Smooth muscle cell (in vitro differentiated cells): ENCODE measurements at regions not wholly inside any gene's neighbourhood (a gene's known extent, or its start where the extent isn't known, plus 50 kb on each side); places are given as distances from the start of the nearest gene placed in this dataset.
"Not testable (repeated sequence)": the region's sequence is repeated elsewhere in the genome, so short reads cannot be mapped to it uniquely, and the experiment has no call there.

Experiments
- DNase-seq: peaks from one replicate; lab custom pipeline; 2025; ENCODE audit not compliant: unreplicated experiment; lab: John Stamatoyannopoulos, UW
- H2AFZ ChIP-seq: fragments of 200-600 bp; sonication (generic); 2 replicates; pipeline ENCODE4 v1.6.0; 2016; ENCODE audit warnings: antibody characterized with exemption, low read depth, mild to moderate bottlenecking
- H3F3A ChIP-seq: fragments of 200-600 bp; sonication (generic); 2 replicates; pipeline ENCODE4 v1.6.0; 2017; ENCODE audit warnings: antibody characterized with exemption, low read depth
- H3K27ac ChIP-seq: fragments of 200-600 bp; sonication (generic); 2 replicates; pipeline ENCODE4 v1.5.1; 2016; ENCODE audit warnings: low read depth, mild to moderate bottlenecking
- H3K27me3 ChIP-seq: fragments of 200-600 bp; sonication (generic); 2 replicates; pipeline ENCODE4 v1.6.1; 2016; ENCODE audit warnings: low read depth, mild to moderate bottlenecking
- H3K36me3 ChIP-seq: fragments of 200-600 bp; sonication (generic); 2 replicates; pipeline ENCODE4 v1.5.1; 2016; ENCODE audit warnings: low read depth
- H3K4me1 ChIP-seq: fragments of 200-600 bp; sonication (generic); 2 replicates; pipeline ENCODE4 v1.5.1; 2016; ENCODE audit warnings: low read depth
- H3K4me2 ChIP-seq: fragments of 200-600 bp; sonication (generic); 2 replicates; pipeline ENCODE4 v1.6.0; 2016; ENCODE audit warnings: mild to moderate bottlenecking
- H3K4me3 ChIP-seq: fragments of 200-600 bp; sonication (generic); 2 replicates; pipeline ENCODE4 v1.5.1; 2016; ENCODE audit warnings: mild to moderate bottlenecking
- H3K79me2 ChIP-seq: fragments of 200-600 bp; sonication (generic); 2 replicates; pipeline ENCODE4 v1.6.0; 2016; ENCODE audit warnings: low read depth, mild to moderate bottlenecking
- H3K9ac ChIP-seq: fragments of 200-600 bp; sonication (generic); 2 replicates; pipeline ENCODE4 v1.6.0; 2016; ENCODE audit warnings: low read depth
- H3K9me3 ChIP-seq: fragments of 200-600 bp; sonication (generic); replicated peaks from 2 replicates; pipeline ENCODE4 v1.5.1; 2016; ENCODE audit warnings: low read depth
- H4K20me1 ChIP-seq: fragments of 200-600 bp; sonication (generic); 2 replicates; pipeline ENCODE4 v1.6.0; 2016; ENCODE audit warnings: low read depth
- WGBS: methylation state at CpG from one replicate; pipeline ENCODE4 v1.1.7; 2016; ENCODE audit warnings: low lambda C conversion rate; 5-methylcytosine and 5-hydroxymethylcytosine counted together
- TF ChIP-seq, protein P1 (sequence below): fragments of 200-600 bp; sonication (generic); IDR thresholded peaks from 2 replicates; pipeline ENCODE4 v1.5.1; 2017; ENCODE audit warnings: borderline replicate concordance, mild to moderate bottlenecking, antibody characterized with exemption; ENCODE audit not compliant: insufficient read depth, poor library complexity, severe bottlenecking

DNA sequence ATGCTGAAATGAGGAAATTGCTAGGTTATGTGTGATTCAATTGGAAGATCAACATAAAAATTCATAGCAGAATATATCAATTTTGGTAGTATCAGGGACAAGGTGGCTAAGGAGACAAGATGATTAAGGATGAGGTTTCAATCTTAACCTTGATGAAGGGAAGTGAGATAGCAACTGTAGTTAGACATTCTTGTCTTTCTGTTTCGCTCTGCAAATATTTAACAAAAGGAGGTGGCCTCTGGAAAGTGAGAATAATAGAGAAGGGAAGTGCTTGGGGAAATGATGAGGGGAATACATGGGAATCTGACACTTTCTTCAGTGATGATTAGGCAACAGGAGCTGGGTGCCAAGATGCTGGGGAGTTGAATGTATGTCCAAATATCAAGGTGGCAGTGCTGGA is 337.1 kb upstream of the PUDP start:
- Histone ChIP-seq H3K27me3 (no peaks in the 10 kb centered on the region), H3K27ac (no peak overlapping the region), H3K4me1 (no peaks in the 10 kb centered on the region), H3K79me2 (no peaks in the 10 kb centered on the region), H4K20me1 (no peaks in the 10 kb centered on the region), H3K9me3 (no peaks in the 10 kb centered on the region), H3K4me3 (no peak overlapping the region), H2AFZ (no peak overlapping the region), H3K9ac (no peak overlapping the region), H3K36me3 (no peaks in the 10 kb centered on the region), H3K4me2 (no peak overlapping the region), H3F3A (no peaks in the 10 kb centered on the region)
- 63% methylated on average over 1 of the region's 1 CpG for WGBS
- DNase-seq, result no peak
- TF ChIP-seq, protein P1, sequence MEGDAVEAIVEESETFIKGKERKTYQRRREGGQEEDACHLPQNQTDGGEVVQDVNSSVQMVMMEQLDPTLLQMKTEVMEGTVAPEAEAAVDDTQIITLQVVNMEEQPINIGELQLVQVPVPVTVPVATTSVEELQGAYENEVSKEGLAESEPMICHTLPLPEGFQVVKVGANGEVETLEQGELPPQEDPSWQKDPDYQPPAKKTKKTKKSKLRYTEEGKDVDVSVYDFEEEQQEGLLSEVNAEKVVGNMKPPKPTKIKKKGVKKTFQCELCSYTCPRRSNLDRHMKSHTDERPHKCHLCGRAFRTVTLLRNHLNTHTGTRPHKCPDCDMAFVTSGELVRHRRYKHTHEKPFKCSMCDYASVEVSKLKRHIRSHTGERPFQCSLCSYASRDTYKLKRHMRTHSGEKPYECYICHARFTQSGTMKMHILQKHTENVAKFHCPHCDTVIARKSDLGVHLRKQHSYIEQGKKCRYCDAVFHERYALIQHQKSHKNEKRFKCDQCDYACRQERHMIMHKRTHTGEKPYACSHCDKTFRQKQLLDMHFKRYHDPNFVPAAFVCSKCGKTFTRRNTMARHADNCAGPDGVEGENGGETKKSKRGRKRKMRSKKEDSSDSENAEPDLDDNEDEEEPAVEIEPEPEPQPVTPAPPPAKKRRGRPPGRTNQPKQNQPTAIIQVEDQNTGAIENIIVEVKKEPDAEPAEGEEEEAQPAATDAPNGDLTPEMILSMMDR, result no peak

DNA sequence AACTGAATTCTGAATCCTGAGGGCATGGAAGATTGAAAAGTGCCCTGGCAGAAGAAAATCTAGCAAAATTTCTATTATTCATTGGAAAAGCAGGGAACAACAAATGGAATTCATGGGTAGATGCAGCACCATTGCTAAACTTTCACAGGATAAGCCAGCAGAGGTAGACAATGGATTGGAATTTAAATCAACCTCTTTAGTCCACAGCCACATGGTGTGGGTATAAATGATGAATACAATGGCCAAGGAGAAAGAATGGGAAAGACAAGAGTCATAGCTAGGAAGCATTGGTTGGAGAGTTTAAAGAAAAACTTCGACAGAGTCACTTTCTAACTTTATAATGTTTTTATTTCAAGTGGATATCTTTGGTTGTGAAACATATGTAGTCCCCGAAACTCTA is 332.8 kb upstream of the PUDP start:
- no peaks in the 10 kb centered on the region for H3K27me3 ChIP-seq
- WGBS, result 66% methylated on average over 2 of the region's 2 CpGs
- no peaks in the 10 kb centered on the region for H3F3A ChIP-seq
- H4K20me1 ChIP-seq, result no peaks in the 10 kb centered on the region
- H2AFZ ChIP-seq, result no peak overlapping the region
- DNase-seq, result no peak
- no peak overlapping the region for H3K27ac ChIP-seq
- no peak overlapping the region for H3K4me2 ChIP-seq
- H3K4me1 ChIP-seq, result no peaks in the 10 kb centered on the region
- no peak overlapping the region for H3K9ac ChIP-seq
- no peaks in the 10 kb centered on the region for H3K36me3 ChIP-seq
- H3K79me2 ChIP-seq, result no peaks in the 10 kb centered on the region
- TF ChIP-seq, protein P1, result no peak
- H3K4me3 ChIP-seq, result no peak overlapping the region
- H3K9me3 ChIP-seq, result no peaks in the 10 kb centered on the region

- WGBS, result 52% methylated on average over 6 of the region's 6 CpGs
- Histone ChIP-seq H3K9me3 (peaks cover 5% of the 10 kb centered on the region), H3K4me3 (no peak overlapping the region), H3K9ac (no peak overlapping the region), H2AFZ (no peak overlapping the region), H3K79me2 (no peaks in the 10 kb centered on the region), H3F3A (no peaks in the 10 kb centered on the region), H3K4me2 (no peak overlapping the region), H3K36me3 (no peaks in the 10 kb centered on the region), H3K27ac (no peak overlapping the region), H3K27me3 (no peaks in the 10 kb centered on the region), H4K20me1 (no peaks in the 10 kb centered on the region), H3K4me1 (no peaks in the 10 kb centered on the region)
- no peak for DNase-seq
- TF ChIP-seq, protein P1, result no peak
These were observed 314.2 kb upstream of the PUDP start for GRCh38 chrX:7462110-7462509.

GRCh38 chrX:7461051-7461450 is 313.1 kb upstream of the PUDP start:
- H3K4me3 ChIP-seq, H3K27me3 ChIP-seq, H3K4me1 ChIP-seq, H3K36me3 ChIP-seq, H3K9ac ChIP-seq, H3F3A ChIP-seq, H4K20me1 ChIP-seq, DNase-seq, H3K27ac ChIP-seq, H2AFZ ChIP-seq, H3K4me2 ChIP-seq, H3K9me3 ChIP-seq, H3K79me2 ChIP-seq: not testable (repeated sequence)
- 52% methylated on average over 2 of the region's 2 CpGs for WGBS
